GM12875 (cell line): ENCODE measurements at regions not wholly inside any gene's neighbourhood (a gene's known extent, or its start where the extent isn't known, plus 50 kb on each side); places are given as distances from the start of the nearest gene placed in this dataset.

Source experiments
- H3K4me3 ChIP-seq: one replicate; pipeline ENCODE4 v1.5.1; 2011; ENCODE audit warnings: low read depth, low read length, control low read depth
- CTCF ChIP-seq: IDR thresholded peaks from 2 replicates; pipeline ENCODE4 v1.5.1; 2011; ENCODE audit warnings: low read depth, mild to moderate bottlenecking, control low read depth, inconsistent platforms, low read length, moderate library complexity, borderline replicate concordance; ENCODE audit not compliant: insufficient read depth

DNA sequence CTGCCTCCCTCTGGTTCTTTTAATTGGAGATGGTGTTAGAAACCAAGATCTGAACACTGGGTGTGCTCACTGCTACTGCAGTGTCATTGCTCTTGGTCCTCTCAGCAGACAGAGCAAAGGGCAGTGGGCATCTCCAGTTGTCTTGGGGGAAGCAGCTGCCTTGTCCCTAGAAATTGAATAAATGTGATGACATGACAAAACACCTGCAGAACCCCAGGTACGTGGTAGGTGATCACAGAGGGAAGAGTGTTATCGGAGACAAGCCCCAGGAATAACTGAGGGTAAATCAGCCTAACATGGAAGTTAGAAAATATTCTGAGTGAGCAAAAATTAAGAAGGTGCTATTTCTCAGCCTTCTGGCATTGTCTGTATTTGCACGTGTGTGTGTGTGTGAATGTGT is 311.9 kb upstream of the HDAC4 start:
- no peak for TF ChIP-seq CTCF
- H3K4me3 ChIP-seq: no peak overlapping the region

GRCh38 chr2:239711911-239712570 is 311.2 kb upstream of the HDAC4 start:
- no peak overlapping the region for H3K4me3 ChIP-seq
- TF ChIP-seq CTCF: no peak

- TF ChIP-seq CTCF: no peak
Observed at GRCh38 chr2:239710953-239711861, 310.4 kb upstream of the HDAC4 start.

GRCh38 chr2:239706367-239706766 is 305.5 kb upstream of the HDAC4 start:
- H3K4me3 ChIP-seq: no peak overlapping the region
- no peak for TF ChIP-seq CTCF

More at GRCh38 chr2:239710953-239711861, 310.4 kb upstream of the HDAC4 start:
- no peak overlapping the region for H3K4me3 ChIP-seq

DNA sequence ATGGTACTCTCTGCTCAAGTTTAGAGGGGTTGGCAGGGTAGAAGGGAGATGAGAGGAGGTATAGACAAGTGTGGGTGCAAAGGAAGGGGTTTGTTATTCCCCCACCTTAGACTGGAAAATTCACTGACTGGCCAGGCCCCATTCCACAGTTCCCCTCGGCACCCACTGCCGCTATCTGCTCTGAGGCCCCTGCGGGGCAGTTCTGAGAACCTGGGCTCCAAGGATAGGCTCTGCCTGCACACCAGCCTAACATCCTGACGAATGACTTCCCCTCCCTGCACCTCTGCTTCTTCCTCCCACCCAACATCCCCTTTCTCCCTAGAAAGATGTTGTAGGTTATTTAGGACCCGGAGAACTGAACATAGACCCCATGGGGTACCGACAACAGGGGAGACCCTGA is 303.9 kb upstream of the HDAC4 start:
- no peak for TF ChIP-seq CTCF
- no peak overlapping the region for H3K4me3 ChIP-seq

DNA sequence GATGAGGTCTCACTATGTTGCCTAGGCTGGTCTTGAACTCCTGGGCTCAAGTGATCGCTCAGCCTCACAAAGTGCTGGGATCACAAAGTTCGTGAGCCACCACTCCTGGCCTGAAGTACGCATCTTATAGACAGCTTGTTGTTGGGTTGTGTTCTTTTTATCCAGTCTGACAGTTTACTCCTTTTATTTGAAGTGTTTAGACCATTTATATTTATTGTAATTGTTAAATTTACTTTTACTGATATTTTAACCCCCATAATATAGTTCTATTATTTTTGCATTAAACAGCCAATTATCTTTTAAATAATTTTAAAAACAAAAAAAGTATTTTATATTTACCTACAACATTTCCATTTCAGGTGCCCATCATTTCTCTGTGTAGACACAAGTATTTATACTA is 303.0 kb upstream of the HDAC4 start:
- no peak for TF ChIP-seq CTCF
- no peak overlapping the region for H3K4me3 ChIP-seq
